ENCODE measurements at regions not wholly inside any gene's neighbourhood (a gene's known extent, or its start where the extent isn't known, plus 50 kb on each side); places are given as distances from the start of the nearest gene placed in this dataset.
"Not testable (repeated sequence)": the region's sequence is repeated elsewhere in the genome, so short reads cannot be mapped to it uniquely, and the experiment has no call there.

DNA sequence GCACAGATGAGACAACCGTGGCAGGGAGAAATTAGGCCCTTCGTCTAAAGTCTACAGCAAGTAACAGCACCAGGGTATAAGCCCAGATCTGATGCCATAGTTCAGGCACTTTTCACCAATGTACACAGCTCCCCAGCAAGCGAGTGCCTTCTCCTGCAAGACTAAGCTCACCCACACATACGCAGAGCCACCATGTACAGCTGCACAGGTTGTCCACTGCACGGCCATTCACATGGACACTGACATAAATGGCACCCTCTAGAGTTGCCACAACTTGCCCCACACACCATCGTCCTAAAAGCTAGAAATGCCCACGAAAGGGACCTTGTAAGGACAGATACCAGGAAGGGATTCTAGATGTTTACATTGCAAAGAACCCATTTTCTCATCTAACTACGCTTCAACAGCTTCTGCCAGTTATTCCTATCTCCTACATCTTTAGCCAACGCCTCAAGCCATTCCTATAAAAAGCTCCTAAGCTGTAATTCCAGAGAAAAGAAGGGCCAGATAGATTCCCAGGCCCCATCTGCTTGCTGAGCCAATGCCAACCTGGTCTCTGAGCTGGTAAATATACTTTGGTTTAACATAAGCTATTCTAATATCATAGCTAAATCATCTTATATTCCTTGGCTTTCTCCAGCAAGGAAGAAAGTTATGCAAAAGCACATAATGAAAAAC is 174.0 kb upstream of the KAZN start:
- no peak for ATAC-seq

DNA sequence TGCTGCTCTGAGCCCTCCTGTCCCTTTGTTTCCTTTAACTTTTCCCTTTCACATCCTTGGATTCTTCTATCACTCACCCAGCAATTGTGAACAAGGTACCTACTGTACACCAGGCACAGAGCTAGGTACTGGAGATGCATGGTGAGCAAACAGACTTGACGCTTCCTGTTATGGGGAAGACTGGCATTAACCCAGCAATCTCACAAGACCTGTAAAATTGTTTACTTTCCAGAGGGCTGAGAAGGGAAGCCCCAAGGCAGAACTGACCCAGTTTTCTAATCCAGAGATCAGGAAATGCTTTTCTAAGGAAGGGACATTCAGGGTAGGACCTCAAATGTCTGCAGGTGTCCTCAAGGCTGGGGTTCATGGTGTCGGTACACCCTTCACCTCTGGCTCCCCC is 171.6 kb upstream of the KAZN start:
- ATAC-seq (no peak), DNase-seq (ENCODE audit: low spot score) (no peak)

More for the DNA sequence above, 174.0 kb upstream of the KAZN start:
- no peak for DNase-seq (ENCODE audit: low spot score)

DNA sequence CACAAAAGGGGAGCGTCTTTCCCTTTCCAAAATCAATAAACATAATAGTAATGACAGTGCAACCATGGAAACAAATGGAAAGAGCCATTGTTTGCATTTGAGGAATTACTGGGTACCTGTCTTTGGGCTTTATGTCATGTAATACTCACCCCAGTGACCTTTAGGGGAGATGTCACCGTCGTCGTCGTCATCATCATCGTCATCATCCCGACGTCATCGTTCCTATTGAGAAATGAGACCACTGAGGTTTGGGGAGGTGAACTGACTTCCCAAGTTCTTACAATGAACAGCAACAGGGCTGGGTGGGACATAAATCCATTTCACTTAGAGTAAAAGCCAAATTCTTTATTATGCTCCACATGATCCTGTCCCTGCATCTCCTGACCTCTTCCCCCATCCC is 168.9 kb upstream of the KAZN start:
- DNase-seq (ENCODE audit: low spot score) (no peak), ATAC-seq (no peak)

DNA sequence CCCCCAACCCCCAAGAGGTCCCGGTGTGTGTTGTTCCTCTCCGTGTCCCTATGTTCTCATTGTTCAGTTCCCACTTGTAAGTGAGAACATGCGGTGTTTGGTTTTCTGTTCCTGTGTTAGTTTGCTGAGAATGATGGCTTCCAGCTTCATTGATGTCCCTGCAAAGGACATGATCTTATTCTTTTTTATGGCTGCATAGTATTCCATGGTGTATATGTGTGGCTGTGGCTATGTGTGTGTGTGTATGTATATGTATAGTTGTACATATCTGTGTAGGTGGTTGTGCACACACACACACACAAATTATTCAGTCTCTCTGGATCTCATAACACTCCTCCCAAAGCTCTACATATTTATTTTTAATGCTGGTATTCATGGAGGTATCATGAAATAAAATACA is 165.8 kb upstream of the KAZN start:
- ATAC-seq, result not testable (repeated sequence)

DNA sequence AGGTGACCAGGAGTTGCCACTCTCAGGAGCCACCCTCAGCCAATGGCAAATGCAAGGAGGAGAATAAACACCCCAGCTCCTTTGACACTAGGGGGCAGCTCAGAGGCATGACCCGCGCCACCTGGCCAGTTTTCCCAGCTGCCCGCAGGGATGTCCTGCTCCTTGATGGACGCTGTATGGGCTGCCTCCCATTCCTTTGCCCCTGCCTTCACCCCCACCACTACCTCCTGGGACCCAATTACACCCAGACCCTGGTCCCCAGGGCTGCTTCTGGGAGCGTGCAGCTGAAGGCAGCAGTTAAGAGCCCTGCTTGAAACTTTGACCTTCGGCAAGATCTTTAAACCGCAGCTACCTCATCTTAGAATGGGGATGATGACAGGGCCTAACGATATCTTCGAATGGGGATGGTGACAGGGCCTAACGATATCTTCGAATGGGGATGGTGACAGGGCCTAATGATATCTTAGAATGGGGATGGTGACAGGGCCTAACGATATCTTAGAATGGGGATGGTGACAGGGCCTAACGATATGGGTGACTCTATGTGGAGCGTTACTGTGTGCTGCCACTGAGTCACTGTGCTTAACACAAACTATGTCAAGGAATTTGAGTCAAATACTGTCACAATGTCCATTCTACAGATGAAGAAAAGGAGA is 163.0 kb upstream of the KAZN start:
- ATAC-seq, result peak; percentile 73
- no peak for DNase-seq (ENCODE audit: low spot score)

More for the DNA sequence above, 165.8 kb upstream of the KAZN start:
- DNase-seq (ENCODE audit: low spot score), result not testable (repeated sequence)

DNA sequence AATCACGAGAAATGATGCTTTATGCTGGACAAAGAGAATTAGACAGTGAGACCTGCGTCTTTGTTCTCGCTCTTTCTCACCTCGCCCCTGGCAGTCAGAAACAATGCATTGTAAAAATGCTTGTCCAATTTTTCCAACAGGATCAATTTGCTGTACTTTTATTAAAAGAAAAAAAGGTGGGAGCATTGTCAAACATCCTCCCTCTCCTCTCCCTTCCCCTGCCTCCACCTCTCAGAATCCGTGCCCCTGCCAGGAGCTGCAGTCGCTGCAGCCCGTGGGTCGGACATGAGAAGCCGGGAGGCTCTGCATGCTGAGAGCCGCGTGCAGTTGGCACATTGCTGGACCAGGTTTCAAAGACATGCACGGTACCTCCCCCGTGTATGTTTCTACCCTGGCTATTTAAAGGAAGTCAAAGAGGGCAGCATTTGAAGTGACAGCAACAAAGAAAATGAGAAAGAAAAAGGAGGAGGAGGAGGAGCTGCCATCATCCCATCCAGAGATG is 161.0 kb upstream of the KAZN start:
- DNase-seq (ENCODE audit: low spot score) (no peak), ATAC-seq (no peak)

DNA sequence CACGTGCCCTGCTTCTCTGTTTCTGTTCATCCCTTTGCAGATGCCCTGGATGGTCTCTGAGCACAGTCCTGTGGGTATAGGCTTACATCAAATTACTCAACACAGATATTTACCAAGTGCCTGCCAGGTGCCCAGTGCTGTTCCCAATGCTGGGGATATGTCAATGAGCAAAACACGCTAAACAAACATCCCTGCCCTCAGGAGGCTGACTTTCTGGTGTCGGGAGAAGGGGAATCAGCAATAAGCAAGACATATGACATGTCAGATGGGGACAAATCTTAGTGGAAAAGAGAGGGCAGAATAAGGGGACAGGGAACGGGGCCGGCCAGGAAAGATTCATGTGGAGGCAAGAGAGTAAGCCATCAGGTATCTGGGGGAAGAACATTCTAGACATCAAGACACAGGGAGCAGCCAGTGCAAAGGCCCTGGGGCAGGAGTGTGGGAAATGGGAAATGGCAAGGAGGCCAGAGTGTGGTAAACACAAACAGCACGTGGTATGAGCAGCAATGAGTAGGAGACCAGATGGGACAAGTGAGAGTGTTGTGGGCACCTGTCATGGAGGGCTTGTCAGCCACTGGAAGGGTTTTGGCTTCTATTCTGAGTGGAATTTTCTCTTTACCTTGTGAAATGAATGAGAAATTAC is 160.2 kb upstream of the KAZN start:
- ATAC-seq, result no peak
- DNase-seq (ENCODE audit: low spot score), result no peak

DNA sequence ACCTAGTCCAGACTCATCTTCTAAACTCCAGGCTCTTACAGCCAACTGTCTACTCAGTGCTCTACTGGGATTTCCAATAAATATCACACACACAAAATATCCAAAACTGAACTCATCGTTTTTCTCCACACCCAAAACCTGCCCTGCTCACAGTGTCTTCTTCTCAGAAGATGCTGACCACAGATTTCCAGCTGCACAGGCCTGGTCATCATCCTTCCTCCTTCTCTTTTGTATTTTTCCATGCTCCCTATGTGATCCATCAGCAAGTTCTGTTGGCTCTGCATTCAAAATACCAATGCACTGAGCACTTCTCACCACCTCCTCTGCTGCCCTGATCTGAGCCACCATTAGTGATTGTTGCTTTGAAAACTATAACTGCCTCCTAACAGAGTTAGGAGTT is 159.5 kb upstream of the KAZN start:
- ATAC-seq (no peak), DNase-seq (ENCODE audit: low spot score) (no peak)

DNA sequence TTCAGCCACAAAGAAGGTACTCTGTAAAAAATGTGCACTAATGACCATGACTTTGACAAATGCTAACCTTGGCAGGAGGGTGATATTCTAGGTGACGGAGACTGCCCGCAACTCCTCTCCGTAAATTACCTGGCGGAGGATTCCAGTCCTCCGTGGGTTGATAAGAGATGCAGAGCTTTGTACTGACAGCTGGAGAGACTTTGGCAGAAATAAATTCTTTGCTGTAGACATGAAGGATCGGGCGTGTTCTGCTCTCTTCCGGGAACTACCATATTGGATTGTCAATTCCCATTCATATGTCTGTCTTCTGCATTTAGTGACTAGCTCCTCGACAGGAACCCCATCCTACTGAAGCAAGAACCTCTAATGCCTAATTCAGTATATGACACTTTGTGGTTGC is 158.3 kb upstream of the KAZN start:
- DNase-seq (ENCODE audit: low spot score) (no peak), ATAC-seq (no peak)

DNA sequence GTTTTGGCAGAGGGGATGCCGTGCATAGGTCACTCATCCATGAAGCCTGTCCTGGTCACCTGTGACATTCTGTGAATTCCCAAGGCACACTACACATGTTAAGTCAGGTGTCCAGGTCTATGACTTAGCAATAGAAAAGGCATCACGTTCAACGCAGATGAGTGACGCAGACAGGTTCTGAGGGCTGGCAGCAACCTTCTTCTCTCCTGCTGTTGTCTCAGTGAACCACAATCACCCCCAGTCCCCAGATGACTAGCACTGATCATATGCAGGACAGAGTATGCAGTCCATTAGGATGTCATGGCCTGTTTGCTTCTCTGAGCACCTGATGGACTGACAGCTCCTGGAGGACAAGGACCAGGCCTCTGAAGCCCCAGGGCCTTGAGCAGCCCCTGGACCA is 157.8 kb upstream of the KAZN start:
- no peak for ATAC-seq

DNA sequence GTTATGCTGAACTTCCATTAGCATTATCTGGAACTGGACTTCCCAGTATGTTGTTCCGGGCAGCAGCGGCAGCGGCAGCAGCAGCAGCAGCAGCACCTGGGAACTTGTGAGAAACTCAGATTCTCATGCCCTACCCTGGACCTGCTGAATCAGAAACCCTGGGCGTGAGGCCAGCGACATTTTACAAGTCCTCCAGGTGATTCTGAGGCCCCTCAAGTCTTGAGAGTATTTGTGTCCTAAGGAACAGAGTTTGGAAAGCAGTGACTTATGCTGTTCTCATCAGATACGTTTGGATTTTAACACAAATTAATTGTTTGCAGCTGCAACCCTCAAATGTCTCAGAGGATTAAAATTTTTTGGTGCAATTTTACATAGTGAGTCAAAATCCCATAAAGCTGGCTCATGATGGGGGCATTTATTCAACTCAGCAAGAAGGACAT is 157.2 kb upstream of the KAZN start:
- DNase-seq (ENCODE audit: low spot score), result no peak
- no peak for ATAC-seq

More for the DNA sequence above, 157.8 kb upstream of the KAZN start:
- no peak for DNase-seq (ENCODE audit: low spot score)

DNA sequence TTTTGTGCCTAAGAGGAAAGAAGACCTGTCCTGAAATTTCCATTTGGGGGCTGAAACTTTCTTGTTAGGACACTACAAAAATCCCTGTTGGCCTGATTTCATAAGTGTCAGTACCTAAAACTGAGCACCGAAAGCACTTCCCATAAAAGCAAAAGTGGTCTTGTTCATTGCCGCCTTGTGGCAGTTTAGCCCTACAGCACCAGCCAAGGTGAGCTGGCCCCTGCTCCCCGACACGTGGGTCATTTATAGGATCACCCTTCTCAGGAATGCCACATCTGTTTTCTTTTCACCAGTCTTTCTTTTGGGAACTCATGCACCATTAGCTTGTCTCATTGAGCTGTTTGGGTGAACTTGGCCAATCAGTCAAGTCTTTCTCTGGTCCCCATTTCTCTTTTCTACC is 155.8 kb upstream of the KAZN start:
- no peak for ATAC-seq
- no peak for DNase-seq (ENCODE audit: low spot score)

DNA sequence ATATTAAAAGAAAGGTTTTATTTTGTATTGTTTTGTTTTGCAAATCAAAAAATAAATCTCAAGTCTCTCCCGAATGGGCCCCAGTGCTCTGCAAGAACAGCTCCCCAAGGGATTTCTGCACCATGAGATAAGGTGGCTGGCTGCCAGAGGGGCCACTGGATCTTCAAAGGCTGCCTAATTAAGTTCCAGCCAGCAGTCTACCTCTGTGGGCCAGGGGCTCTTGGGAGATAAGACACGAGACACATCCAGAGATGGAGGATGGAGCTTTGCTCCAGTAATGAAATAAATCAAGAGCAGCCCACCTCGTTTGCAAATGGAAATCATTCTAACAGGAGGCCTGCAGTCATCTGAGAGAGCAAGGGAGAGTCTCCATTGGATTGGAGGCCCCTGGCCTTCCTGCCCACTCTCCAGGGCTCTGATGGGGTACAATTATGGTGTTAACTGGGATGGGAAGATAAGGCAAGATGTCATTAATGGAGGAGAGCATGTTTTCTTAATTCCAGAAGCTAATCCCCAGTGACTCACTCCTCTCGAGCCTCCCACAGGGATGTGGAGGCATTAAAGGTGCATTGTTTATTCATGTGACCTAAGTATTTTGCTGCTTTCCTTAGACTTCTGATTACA is 155.2 kb upstream of the KAZN start:
- ATAC-seq, result no peak
- no peak for DNase-seq (ENCODE audit: low spot score)

DNA sequence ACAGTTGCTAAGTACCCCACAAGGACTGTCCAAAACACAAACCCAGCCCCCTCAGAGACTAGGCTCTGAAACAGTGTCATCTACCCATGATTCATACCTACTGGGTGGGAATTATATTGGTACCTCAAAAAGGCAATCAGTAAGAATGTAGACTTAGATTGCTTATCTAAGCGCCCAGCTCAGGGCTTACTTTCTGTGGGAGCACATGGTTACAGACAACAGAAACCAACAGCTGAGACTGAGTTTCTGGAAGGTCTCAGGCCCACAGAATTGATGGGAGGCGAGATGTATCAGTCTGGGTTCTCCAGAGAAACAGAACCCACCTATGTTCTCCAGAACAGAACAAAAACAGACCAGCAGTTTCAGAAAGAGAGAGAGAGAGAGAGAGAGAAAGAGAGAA is 147.3 kb upstream of the KAZN start:
- no peak for ATAC-seq
- no peak for DNase-seq (ENCODE audit: low spot score)

DNA sequence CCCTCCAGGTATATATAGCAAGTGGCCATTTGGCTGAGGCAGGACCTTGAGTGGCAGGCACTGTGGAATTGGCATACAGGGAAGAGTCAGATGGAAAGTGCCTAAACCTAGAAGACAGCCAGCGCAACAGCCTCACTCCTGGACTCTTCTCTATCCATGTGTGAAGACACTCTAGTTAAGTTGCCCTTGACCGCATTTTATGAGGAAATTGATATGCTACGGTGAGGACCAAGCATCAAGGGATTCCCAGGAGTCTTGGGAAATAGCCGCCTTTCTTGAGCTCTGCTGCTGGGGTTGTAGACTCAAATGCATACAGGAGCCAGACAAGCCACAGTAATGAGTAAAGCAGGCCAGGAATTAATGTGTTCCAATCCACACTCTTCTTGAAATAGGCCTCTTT is 145.9 kb upstream of the KAZN start:
- ATAC-seq (no peak), DNase-seq (ENCODE audit: low spot score) (no peak)

DNA sequence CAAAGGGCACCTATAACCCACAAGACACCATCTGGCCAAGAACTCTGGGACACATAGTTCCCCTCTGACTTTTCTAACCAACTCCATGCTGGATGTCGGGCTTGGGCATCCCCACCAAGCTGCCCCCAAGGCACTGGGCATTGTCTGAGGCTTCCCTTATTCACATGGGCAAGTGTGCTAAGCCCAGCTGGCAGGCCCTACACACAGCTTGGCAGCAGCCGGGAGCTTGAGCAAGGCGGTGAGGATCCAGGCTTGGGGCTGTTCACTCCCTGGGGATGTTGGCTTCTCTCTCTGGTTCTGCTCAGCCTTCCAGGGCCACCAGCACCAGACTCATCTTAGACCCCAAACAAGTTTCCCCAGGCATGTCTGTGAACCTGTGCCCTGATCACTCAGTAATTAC is 138.3 kb upstream of the KAZN start:
- ATAC-seq, result no peak
- DNase-seq (ENCODE audit: low spot score), result no peak

DNA sequence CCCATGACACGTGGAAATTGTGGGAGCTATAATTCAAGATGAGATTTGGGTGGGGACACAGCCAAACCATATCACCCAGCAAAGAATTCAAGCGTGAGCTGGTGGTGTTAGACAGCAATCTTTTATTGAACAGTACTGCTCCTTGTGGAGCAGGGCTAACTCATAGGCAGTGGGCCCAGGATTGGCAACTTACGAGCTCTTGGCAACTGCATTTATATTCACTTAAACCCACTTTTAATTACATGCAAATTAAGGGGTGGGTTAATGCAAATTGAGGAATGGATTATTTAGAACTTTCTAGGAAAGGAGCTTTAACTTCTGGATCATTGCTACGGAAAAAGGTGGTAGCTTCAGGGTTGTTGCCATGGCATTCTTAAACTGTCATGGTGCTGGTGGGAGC is 135.6 kb upstream of the KAZN start:
- DNase-seq (ENCODE audit: low spot score) (no peak), ATAC-seq (no peak)

DNA sequence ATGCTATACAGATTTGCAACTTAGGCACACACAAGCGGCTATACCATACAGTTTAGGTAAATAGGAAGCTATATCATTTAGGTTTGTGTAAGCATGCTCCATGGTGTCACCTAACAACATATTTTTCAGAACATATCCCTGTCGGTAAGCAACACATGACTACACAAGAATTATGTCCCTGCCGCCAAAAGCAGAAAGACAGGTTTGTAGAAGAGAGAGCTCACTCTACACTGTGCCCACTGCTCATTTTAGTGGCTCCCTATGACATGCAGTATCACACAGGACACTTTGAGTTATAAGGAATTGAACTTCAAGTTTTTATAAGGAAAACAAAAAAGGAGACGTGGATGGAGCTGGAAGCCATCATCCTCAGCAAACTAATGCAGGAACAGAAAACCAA is 132.5 kb upstream of the KAZN start:
- ATAC-seq, result no peak
- DNase-seq (ENCODE audit: low spot score), result no peak

DNA sequence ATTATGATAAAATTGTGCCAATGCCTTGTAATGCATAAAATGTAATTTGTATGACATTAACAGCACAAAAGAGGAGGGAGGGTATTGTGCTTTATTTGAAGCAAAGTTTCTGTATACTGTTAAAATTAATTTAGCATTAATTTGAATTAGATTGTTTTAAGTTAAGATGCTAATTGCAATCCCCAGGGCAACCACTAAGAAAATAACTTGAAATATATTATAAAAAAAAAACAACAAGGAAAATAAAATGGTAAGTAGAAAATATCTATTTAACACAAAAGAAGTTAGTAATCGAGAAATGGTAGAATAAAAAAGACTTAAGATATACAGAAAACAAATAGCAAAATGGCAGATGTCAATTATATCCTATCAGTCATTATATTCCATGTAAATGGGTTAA is 131.4 kb upstream of the KAZN start:
- ATAC-seq (no peak), DNase-seq (ENCODE audit: low spot score) (no peak)

DNA sequence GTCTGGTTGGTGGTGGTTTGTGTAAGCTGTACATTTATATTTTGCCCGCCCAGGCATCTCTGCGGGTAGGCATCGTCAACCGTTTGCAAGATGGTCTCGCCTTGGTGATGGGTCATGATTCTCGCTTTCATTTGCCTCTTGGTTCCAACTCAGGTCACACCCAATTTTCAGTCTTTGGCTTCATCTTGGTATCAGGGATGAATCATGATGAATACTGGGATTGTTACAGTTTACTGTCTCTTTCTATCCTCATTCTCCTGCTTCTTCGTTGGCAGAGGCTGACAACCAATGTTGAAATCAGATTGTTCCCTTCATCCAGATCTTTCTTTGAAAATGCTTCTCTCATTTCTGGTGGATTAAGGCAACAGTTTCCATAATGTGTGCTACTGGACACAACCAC is 129.7 kb upstream of the KAZN start:
- DNase-seq (ENCODE audit: low spot score) (no peak), ATAC-seq (no peak)

DNA sequence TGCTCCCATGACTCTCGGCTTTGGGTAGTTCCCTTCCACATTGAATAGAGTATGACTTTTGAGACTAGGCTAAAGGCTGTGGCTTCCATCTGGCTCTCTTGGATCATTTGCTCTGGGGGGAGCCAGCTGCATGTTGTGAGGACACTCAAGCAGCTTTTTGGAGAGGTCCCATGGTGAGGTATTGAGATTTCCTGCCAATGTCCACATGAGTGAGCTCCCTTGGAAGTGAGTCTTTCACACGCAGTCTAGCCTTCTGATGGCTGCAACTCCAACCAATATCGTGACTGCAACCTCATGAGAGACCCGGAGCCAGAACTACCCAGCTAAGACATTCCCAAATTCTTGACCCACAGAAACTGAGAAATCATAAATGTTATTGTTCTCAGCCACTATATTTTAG is 127.7 kb upstream of the KAZN start:
- DNase-seq (ENCODE audit: low spot score) (no peak), ATAC-seq (no peak)

DNA sequence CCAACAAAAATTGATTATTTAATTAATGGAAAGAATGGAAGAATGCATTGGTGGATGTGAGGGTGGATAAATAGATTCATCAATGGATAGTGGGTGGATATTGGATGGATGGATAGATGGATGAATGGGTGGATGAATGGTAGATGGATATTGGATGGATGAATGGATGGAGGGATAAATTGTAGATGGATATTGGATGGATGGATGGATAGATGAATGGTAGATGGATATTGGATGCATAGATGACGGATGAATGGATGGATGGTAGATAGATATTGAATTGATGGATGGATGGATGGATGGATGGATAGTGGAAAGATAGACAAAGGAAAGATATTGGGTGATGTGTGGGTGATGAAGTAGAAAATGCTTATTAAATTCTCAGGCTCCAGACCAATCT is 123.6 kb upstream of the KAZN start:
- ATAC-seq (no peak), DNase-seq (ENCODE audit: low spot score) (no peak)
